K562 (cell line): ENCODE measurements at regions not wholly inside any gene's neighbourhood (a gene's known extent, or its start where the extent isn't known, plus 50 kb on each side); places are given as distances from the start of the nearest gene placed in this dataset.

ENCODE experiments used
- ATF7 ChIP-seq: fragments of 450-650 bp; IDR thresholded peaks from 2 replicates; pipeline ENCODE4 v1.7.1; 2014; ENCODE audit warnings: mild to moderate bottlenecking, moderate library complexity
- BDP1 ChIP-seq: IDR thresholded peaks from 3 replicates; pipeline ENCODE4 v1.6.1; 2011; ENCODE audit not compliant: insufficient read length, insufficient read depth
- EHMT2 ChIP-seq: fragments of 450-650 bp; IDR thresholded peaks from 2 replicates; pipeline ENCODE4 v1.6.1; 2018; ENCODE audit warnings: antibody characterized with exemption
- PTTG1 ChIP-seq: fragments of 450-650 bp; IDR thresholded peaks from 2 replicates; pipeline ENCODE4 v1.6.1; 2016; ENCODE audit warnings: low read depth, mild to moderate bottlenecking, missing genetic modification characterization, missing compliant biosample characterization
- SIX5 ChIP-seq, 2 experiments: IDR thresholded peaks; 2 replicates each; pipeline ENCODE4 v1.6.1; 2011; ENCODE audit warnings: low read length in 2 of 2, borderline replicate concordance in 1 of 2, low read depth in 1 of 2, mild to moderate bottlenecking in 1 of 2, moderate library complexity in 1 of 2; ENCODE audit not compliant: insufficient read depth in 1 of 2
- TF ChIP-seq, protein P1 (sequence below): sonication (generic); formaldehyde crosslinking; IDR thresholded peaks from 2 replicates; pipeline ENCODE4 v1.8.0; 2022; ENCODE audit warnings: missing genetic modification reagents, mild to moderate bottlenecking, borderline replicate concordance

GRCh38 chr1:244118109-244118761 lies 67.2 kb downstream of the ZBTB18 start:
- TF ChIP-seq, protein P1, sequence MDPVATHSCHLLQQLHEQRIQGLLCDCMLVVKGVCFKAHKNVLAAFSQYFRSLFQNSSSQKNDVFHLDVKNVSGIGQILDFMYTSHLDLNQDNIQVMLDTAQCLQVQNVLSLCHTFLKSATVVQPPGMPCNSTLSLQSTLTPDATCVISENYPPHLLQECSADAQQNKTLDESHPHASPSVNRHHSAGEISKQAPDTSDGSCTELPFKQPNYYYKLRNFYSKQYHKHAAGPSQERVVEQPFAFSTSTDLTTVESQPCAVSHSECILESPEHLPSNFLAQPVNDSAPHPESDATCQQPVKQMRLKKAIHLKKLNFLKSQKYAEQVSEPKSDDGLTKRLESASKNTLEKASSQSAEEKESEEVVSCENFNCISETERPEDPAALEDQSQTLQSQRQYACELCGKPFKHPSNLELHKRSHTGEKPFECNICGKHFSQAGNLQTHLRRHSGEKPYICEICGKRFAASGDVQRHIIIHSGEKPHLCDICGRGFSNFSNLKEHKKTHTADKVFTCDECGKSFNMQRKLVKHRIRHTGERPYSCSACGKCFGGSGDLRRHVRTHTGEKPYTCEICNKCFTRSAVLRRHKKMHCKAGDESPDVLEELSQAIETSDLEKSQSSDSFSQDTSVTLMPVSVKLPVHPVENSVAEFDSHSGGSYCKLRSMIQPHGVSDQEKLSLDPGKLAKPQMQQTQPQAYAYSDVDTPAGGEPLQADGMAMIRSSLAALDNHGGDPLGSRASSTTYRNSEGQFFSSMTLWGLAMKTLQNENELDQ (CRISPR knock-in tag), result no peak
- TF ChIP-seq BDP1, result no peak
- TF ChIP-seq PTTG1 (tag), result no peak
- TF ChIP-seq SIX5 (IDR thresholded peaks at IDR 0.05; ENCODE audit: borderline replicate concordance in 1 of 2, insufficient read depth in 1 of 2, low read depth in 1 of 2, low read length in 2 of 2), result no peak
- TF ChIP-seq EHMT2, result no peak
- no peak for TF ChIP-seq ATF7
